Hepatic stellate cell (primary cell): ENCODE measurements at regions not wholly inside any gene's neighbourhood (a gene's known extent, or its start where the extent isn't known, plus 50 kb on each side); places are given as distances from the start of the nearest gene placed in this dataset.

Experiments used
- DNase-seq: peaks from one replicate; pipeline ENCODE4 v3.0.0; 2011; ENCODE audit warnings: low spot score

DNA sequence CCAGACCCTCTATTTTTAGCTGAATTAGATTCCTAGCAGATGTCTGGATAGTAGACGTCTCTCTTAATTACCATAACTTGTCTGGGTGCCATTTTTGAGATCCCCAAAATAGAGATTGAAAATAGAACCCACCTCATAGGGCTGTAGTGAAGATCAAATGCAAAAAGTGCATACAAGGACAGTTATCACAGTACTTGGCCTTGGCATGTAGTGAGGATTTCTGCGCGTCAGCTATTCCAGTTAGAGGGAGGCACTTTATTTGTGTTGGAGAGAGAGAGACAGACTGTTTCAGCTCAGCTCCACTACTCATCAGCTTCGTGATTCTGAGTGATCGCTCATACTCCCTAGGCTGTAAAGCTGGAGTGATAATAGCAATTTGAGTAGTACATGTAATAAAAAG lies 59.6 kb upstream of the CDH13 start:
- DNase-seq = no peak

DNA sequence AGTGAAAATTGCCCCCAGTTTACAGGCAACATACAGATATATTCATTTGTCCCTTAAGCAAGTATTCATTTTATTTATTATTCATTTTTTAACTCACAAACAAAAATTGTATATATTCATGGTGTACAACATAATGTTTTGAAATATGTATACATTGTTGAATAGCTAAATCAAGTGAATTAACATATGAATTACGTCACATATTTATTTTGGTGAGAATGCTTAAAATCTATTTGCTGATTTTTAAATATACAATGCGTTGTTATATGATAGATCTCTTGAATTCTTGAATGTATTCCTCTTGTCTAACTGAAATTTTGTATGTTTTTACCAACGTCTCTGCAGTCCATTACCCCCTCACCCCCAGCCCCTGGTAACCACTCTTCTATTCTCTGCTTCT lies 63.4 kb upstream of the CDH13 start:
- no peak for DNase-seq

DNA sequence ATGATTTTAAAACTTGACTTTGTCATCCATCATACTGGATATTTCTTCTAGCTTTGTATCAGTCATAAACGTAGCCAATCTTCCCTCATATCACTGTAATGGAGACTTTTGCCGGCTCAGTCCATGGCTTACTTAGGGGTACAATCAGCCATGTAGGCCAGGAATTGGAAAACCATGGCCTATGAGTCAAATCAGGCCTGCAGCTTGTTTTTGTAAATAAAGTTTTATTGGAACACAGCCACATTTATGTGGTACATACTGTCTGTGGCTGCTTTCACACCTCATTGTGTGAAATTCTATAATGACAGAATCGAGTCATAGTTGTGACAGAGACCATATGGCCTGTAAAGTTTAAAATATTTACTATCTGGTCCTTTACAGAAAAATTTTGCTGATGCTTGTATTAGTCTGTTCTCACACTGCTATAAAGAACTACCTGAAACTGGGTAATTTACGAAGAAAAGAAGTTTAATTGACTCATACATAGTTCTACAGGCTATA lies 64.5 kb upstream of the CDH13 start:
- no peak for DNase-seq

DNA sequence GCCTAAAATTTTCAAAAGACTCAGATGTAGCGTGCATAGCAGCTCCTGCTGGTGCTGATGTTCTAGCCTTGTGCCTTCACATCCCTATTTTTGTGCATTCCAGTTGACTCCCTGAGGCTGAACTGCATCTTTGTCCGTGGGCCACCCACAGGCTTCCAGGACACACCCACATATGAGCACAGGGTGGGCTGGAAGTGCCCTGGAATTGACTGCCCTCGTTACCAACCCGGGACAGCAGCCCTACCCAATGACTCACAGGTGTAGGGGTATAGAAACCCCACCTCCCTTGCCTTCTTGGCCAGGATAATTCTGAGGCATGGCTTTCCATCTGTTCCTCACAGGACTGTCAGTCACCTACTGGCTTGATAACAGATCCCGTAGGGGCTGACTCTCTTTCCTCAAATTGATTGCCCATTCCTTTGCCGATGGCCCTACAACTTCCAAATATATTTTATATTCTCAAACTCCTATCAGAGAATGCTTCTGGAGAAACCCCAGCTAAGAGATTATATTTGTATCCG lies 65.9 kb upstream of the CDH13 start:
- no peak for DNase-seq

DNA sequence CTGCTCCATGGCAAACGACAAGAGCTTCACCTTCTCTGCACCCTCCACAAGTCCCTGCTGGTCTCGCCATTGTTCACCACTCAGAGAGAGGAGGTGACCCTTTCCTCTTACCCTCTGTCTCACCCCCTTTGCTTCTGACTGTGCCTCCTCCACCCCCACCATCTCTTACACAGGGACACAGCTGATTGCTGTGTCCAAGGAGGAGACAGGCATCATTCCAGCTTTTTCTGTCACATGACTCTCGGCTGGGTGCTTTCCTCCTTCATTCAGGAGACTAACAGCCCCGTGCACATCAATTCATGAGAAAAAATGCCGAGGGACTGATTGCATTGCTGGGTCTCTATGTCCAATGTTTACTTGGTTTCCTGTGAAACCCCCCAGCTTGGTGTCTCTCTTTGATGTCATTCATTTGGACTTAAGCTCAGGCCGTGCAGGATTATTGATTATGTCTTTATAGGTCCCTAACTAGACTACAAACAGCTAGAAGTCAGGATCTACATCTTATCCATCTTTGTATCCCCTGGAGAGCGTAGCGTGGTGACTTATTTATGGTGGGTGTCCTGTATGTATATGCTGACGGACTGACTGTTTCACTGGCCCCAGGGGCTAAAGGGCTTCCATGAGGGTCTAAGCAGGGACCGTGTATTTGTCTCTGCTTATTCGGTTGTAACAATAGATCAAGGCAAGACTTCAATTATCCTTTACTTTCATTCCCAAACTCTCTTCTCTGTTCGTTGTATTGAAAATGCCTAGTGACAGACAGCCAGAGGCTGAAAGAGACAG lies 82.2 kb upstream of the CDH13 start:
- DNase-seq = no peak

DNA sequence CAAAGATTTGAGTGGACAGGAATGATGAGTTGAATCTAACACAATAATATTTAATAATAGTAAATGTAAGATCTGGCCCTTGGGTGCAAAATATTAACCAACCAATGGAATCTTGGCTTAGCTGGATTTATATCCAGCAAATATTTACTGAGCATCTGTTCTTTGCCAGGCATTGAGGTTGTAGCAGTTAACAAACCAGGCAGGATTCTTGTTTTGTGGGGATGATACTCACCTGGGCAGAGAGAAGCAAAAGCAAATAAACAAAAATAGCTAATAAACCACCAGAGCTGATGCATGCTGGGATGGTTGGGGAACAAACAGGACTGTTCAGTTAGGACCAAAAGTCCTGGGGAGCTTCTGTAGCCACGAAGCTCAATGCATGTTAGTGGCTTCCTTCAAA lies 84.1 kb upstream of the CDH13 start:
- no peak for DNase-seq

DNA sequence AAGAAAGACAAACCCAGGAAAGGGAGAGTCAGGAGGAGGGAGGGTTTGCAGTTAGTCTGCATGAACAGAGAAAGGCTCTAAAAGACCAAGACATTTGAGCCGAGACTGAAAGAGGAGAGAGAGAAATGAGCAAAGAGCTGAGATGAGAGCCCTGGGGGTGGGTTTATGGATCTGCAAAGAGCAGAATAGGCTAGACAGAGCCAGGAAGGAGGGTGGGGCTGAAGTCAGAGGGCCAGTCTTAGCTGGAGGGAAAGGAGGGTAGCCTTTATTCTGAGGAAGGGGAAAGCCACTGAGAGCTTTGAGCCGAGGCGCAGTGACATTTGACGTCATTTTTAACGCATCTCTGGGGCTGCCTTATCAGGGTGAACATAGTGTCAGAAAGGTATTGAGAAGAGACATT lies 85.7 kb upstream of the CDH13 start:
- no peak for DNase-seq

DNA sequence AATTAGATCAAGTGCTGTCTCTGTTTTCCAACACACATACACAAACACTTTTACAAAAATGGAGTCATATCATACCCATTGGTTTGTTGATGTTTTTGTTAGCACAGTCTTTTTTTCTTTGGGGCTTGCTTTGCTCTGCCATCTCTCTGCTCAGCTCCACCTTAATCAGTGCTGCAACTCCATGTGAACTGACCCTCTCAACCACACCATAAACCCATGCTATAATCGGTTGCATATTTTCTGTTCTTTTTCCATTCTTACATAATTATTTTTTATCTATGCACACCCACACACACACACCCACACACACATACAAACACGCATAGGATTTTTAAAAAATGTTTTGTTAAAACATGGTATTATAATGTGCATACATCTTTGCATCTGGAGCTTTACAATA lies 91.0 kb upstream of the CDH13 start:
- DNase-seq = no peak

DNA sequence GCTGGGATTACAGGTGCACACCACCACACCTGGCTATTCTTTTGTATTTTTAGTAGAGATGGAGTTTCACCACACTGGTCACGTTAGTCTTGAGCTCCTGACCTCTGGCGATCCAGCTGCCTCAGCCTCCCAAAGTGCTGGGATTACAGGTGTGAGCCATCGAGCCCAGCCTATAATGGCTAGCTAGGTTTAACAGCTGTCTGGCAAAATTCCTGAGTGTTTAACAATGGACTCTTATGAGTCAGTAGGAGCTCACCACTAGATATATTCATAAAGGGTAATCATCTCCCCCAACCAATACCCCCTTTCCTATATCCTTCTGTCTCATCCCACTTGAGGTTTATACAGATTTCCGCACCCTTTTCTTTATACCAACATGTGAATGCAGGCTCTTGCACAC lies 91.5 kb upstream of the CDH13 start:
- no peak for DNase-seq

DNA sequence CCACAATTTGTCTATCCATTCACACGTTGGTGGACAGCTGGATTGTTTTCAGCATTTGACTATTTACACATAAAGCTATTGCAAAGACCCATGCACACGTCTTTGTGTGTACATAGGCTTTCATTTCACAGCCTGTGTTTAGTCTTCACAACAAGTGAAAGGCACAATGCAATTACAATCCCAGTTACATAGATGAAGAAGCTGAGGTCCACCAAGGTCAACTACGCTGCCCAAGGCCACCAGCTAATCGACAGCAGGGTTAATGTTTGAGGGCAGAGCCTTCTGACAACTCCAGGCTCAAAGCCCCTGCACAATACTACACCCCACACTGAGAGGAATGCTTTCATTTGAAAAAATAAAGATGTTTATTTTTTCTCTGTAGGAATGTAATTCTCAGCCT lies 93.6 kb upstream of the CDH13 start:
- DNase-seq = no peak

DNA sequence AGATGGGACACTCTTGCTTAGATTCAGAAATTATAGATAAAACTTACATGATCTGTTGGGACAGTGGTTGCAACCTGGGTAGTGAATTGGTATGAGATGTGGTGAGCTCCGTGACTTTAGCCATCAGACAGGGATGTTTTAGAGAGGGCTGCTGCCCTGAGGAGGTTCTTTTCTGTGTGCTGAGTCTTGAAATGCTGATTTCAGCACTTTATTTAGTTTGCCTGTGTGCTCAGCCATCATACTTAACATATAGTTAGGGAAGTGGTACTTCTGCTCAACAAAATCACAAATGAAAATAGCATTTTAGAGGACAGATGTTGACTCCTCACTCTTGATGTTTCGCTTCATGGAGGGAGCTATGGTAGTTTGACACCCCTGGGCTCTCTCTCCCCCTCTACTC lies 95.9 kb upstream of the CDH13 start:
- DNase-seq = no peak

DNA sequence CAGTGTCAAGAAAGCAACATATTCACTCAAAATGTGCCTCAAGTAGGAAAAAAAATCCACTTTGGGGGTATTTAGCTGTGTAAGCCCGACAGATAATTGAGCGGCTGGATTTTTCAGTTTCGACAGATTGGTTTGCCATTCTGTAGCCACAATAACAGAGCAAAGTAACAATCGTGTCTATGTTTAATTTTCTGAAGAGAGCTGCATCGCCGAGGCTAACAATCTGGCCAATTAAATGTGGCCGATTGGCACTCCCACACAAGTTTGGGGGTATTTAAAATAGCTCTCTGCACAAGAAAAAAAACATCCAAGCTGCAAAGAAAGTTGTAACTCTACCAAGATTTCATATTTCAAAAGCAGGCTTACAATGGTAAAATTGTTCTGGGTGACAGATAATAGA lies 99.7 kb upstream of the CDH13 start:
- DNase-seq = no peak

DNA sequence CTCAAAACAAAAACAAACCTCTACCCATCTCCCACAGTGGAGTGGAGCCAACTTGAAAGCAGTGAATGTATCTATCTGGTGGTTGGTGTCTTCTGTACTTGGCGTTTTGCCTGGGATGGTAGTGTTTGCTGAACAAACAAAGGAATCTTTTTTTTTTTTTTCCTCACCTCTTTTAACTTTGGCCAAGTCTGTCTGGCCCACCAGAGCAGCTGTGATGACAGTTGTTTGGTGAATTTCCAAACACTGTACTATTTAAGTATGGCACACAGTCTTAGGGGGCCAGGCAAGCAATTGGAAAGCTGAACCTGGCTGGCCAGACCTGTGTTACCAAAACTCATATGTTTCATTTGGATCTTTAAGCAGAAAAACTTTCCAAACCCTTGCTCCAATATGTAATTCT lies 101.8 kb upstream of the CDH13 start:
- DNase-seq = no peak

DNA sequence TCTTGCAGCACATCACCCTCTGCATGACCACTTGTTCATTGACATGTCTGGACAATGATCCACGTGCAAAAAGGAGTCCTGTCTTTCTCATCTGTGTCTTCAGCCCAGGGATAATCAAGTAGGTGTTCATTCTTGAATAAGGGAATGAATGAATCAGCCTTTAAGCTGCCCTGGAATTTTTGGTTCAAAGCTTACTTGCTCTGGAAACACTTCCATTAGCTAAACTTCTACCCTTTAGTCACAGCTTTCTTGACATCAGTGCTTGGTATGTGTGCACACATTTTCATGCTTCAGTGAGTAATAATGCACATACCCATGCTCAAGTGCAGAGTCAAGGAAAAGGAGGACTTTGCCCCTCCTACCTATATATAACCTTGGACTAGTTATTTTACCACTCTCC lies 103.0 kb upstream of the CDH13 start:
- no peak for DNase-seq

DNA sequence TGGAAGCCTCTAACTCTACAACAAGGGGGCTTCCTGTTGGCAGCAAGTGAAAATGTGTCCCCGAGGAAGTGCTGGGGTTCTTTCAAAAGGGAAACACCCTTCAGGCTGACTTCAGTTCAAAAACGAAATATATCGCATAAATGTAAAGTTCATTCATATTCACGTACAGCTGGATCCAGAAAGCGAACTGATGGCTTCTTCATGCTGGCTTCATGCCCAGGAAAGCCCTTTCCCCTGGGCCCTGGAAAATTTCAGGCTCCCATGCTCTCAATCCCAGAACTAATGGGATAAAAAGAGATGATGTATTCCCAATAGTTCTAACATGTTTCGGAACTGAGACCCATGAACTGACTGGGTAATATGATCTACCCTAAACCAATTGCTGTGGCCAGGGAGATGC lies 104.7 kb upstream of the CDH13 start:
- no peak for DNase-seq

DNA sequence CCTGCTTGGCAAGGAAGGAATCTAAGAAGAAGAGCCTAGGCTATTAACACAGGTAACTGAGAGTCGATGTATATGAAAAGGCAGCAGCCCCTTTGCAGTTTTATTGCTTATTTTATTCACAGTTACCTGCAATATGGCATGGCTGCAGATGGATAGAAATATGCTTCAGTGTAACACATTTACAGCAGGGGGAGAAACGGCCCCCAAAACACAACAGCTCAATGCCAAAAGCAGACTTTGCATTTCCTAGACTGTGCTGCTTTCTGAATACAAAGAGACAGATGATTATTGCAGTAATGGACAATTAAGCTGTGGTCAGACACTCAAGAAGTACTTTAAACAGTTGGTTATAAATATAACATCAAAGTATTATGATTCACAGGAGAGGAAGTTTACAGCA lies 108.0 kb upstream of the CDH13 start:
- DNase-seq = no peak

DNA sequence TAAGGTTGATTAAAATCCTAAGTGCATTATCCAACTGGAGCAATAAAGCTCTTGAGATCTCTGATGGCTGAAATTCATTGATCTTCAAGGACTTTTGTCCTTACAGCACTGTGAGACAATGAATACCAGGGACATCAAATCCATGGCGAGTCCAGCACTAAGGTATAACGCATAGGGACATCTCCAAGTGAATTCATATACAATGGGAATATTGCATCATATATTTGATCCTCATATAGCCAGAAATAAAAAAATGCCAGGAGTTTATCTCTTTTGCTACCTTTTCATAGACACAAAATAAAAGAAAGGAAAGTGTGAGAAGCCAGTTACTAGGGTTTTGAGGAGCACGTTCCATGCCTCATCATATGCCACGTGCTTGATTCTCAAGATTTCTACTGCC lies 112.5 kb upstream of the CDH13 start:
- no peak for DNase-seq

DNA sequence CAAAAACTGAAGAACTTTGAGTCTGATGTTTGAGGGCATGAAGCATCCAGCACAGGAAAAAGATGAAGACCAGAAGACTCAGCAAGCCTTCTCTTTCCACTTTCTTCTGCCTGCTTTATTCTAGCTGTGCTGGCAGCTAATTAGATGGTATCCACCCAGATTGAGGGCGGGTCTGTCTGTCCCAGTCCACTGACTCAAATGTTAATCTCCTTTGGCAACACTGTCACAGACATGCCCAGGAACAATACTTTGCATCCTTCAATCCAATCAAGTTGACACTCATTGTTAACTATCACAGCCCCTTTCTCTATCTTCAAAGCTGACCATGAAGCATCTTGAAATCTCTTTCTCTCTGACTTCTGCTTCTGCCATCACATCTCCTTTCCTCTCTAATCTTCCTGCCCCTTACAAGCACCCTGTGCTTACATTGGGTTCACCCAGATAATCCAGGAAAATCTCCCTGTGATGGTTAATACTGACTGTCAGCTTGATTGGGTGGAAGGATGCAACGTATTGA lies 115.9 kb upstream of the CDH13 start:
- no peak for DNase-seq

DNA sequence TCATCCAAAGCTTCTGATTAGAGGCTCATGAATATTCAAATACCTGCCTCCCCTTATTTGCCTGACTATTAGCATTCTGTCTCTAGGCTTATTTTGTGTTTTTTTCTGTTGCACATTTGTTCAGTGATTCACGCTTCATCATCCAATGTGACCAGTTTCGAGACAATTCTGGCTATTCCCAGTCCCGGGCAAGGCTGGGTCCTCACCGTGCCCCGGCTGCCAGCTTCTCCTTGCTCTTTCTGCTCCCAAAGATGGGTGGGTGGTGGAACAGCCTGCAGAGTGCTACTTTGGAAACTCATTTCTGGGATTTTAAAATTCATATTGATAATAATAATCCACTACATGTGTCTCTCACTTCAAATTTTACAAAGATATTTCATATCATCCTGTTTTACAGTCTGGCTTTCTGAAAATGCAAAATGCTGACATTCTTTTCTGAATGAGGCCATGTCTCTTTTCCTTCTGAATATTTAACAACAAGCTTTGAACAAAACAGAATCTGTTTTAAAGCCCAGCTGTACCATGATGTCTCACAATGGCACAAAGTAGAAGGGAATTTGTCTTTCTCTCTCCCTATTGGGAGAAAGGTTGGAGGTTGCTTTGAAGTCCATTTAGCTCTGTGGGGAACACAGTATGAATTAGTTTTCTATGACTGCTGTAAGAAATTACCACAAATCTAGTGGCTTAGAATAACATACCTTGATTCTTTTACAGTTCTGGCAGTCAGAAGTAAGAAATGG lies 116.9 kb upstream of the CDH13 start:
- DNase-seq = no peak

DNA sequence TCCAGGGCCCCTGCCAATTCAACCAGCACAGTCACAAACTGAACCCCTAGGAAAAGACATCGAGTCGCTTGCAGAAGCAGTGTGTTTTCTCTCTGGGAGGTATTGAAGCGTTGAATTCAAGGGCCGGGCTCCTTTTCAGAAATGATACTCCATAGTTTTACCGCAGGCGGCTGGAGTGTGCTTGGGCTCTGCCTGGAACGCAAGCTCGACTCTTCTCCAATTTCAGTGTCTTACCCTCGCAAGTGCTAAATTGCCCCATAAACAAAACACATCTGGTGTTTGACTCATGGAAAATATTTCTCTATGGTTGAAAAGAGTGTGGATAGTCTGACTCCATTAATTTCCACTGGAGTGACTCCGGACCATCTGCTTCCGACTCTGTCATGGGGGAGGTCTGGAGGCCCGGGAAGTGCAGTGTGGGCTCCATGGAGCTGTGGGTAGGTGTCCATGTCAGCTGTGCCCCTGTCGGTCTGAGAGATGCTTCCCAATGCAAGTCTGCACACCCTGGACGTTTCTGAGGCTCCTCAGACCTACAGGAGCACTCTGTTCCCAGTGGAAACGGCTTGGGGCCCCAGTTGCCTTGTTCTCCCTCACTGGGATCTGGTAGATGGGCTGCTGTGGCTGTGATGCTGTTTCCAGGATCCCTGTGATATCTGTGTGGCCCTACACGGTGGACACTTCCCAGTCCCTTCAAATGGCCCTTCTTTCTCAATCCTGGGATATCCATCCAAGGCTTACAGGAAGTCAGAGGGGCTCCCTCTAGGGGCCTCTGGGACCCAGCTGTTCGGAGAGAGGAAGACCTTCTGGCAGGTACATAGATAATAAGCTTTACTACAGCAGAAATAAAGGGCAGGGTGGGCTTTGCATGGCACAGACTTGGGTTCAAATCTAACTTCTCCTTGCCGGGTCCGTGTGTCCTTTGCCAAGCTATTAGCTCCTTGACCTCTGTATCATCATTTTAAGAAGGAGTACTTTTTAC lies 119.8 kb upstream of the CDH13 start:
- DNase-seq = no peak

DNA sequence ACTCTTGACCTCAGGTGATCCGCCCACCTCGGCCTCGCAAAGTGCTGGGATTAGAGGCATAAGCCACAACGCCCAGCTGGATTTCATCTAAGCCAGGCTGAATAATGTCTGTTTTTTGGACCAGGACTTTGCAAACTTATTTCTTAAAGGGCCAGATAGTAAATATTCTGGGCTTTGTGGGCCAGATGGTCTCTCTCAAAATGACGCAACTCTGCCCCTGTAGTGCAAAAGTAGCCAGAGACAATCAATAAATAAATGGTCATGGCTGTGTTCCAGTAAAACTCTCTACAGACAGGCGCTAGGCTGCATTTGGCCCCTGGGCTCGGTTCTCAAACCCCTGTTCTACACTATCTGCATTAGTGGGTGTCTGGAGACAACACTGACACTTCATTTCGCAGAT lies 121.9 kb upstream of the CDH13 start:
- no peak for DNase-seq

DNA sequence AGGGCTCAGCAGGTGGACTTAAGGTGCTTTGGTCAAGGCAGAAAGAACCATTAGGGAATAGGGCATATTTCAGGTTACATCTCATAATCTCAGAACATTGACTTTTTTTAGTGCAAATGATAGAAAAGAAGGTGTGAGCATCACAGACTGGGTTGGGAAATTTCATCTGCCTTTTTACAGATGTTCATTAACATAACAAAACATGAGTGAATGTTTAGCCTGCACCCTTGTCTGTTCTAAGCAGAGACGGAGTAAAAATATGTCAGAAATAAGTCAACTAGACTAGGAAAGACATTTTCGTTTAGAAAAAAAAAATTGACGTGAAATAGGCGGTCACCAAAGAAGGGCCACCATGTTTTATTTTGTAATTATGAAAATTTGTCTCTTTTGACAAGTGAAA lies 127.5 kb upstream of the CDH13 start:
- DNase-seq = no peak
